GM12878 (cell line): ENCODE measurements at regions not wholly inside any gene's neighbourhood (a gene's known extent, or its start where the extent isn't known, plus 50 kb on each side); places are given as distances from the start of the nearest gene placed in this dataset.

Experiments
- ATAC-seq: fragments of 200-7000 bp; cut with Tn5 transposase; 3 replicates; pipeline ENCODE4 v1.9.1; 2020; ENCODE audit warnings: mild to moderate bottlenecking, moderate library complexity
- BruUV-seq: library from RNA; stranded (reverse); fragments of 400-500 nt; replicated peaks from 2 replicates; lab custom pipeline; 2021; lab: Mats Ljungman, UMichigan
- CTCF ChIA-PET: fragments of 300-600 bp; sonication (Branson Sonifier 250); formaldehyde crosslinking; extraction: SDS; loops from one replicate; lab custom pipeline; 2021; ENCODE audit warnings: inconsistent platforms; lab: Yijun Ruan, JAX
- POLR2A ChIA-PET: fragments of 350-600 bp; formaldehyde crosslinking; extraction: SDS; loops from one replicate; lab custom pipeline; 2021; ENCODE audit warnings: inconsistent platforms; lab: Charles Lee
- RAD21 ChIA-PET: fragments of 300-600 bp; sonication (Branson Sonifier 250); formaldehyde crosslinking; loops from one replicate; lab custom pipeline; 2023; ENCODE audit warnings: antibody characterized with exemption; ENCODE audit not compliant: unreplicated experiment; lab: Charles Lee
- SMC1A ChIA-PET: fragments of 300-600 bp; sonication (Branson Sonifier 250); formaldehyde crosslinking; loops from one replicate; lab custom pipeline; 2023; ENCODE audit not compliant: unreplicated experiment, uncharacterized antibody; lab: Charles Lee
- DNase-seq: peaks from one replicate; pipeline ENCODE4 v3.0.0-alpha.2; 2011; ENCODE audit warnings: low read depth, low spot score
- FAIRE-seq: peaks from 3 replicates; lab custom pipeline; 2011; peaks lifted over from hg19 to GRCh38; lab: Jason Lieb, UNC
- H2AFZ ChIP-seq: 2 replicates; pipeline ENCODE4 v1.6.0; 2011; ENCODE audit warnings: low read depth, low read length, control low read depth; ENCODE audit not compliant: control insufficient read depth
- H3K27ac ChIP-seq: 2 replicates; pipeline ENCODE4 v1.5.1; 2011; ENCODE audit warnings: control low read depth; ENCODE audit not compliant: control insufficient read depth, insufficient read depth
- H3K27me3 ChIP-seq, 2 experiments: replicated peaks in 1 of 2; 2 replicates each; pipeline versions ENCODE4 v1.6.0 to v1.6.1; 2011; ENCODE audit warnings: low read length in 1 of 2; ENCODE audit not compliant: control insufficient read depth in 2 of 2, insufficient read depth in 2 of 2
- H3K36me3 ChIP-seq, 2 experiments: 2 replicates each; pipeline ENCODE4 v1.5.1; 2011; ENCODE audit warnings: low read length in 1 of 2; ENCODE audit not compliant: control insufficient read depth in 2 of 2, insufficient read depth in 2 of 2
- H3K4me1 ChIP-seq: 2 replicates; pipeline ENCODE4 v1.6.1; 2011; ENCODE audit warnings: mild to moderate bottlenecking, low read length, moderate library complexity, mixed read lengths; ENCODE audit not compliant: control insufficient read depth, insufficient read depth
- H3K4me2 ChIP-seq: 2 replicates; pipeline ENCODE4 v1.6.0; 2011; ENCODE audit warnings: control low read depth; ENCODE audit not compliant: control insufficient read depth, insufficient read depth
- H3K4me3 ChIP-seq: fragments of 200-600 bp; sonication (generic); 2 replicates; pipeline ENCODE4 v1.5.1; 2016
- H3K79me2 ChIP-seq: 2 replicates; pipeline ENCODE4 v1.6.0; 2011; ENCODE audit warnings: low read length; ENCODE audit not compliant: control insufficient read depth, insufficient read depth
- H3K9ac ChIP-seq: 2 replicates; pipeline ENCODE4 v1.8.0; 2011; ENCODE audit warnings: low read length, control low read depth, mixed read lengths; ENCODE audit not compliant: control insufficient read depth, insufficient read depth
- H3K9me3 ChIP-seq: replicated peaks from 3 replicates; pipeline ENCODE4 v1.5.1; 2011; ENCODE audit warnings: mild to moderate bottlenecking, low read length; ENCODE audit not compliant: control insufficient read depth, insufficient read depth
- H4K20me1 ChIP-seq: 2 replicates; pipeline ENCODE4 v1.6.0; 2011; ENCODE audit not compliant: control insufficient read depth, insufficient read depth
- BACH1 ChIP-seq: fragments of 450-650 bp; IDR thresholded peaks from 2 replicates; pipeline ENCODE4 v1.6.1; 2017; ENCODE audit warnings: mild to moderate bottlenecking, borderline replicate concordance
- CHD4 ChIP-seq: fragments of 200-600 bp; sonication (generic); IDR thresholded peaks from 2 replicates; pipeline ENCODE4 v1.6.1; 2016; ENCODE audit warnings: mild to moderate bottlenecking
- DPF2 ChIP-seq: fragments of 450-650 bp; IDR thresholded peaks from 2 replicates; pipeline ENCODE4 v1.6.1; 2017; ENCODE audit warnings: mild to moderate bottlenecking
- HDAC2 ChIP-seq: fragments of 200-600 bp; sonication (generic); IDR thresholded peaks from 2 replicates; pipeline ENCODE4 v1.6.1; 2017
- HDGF ChIP-seq: fragments of 450-650 bp; IDR thresholded peaks from 2 replicates; pipeline ENCODE4 v1.6.1; 2016; ENCODE audit warnings: antibody characterized with exemption
- IKZF1 ChIP-seq: fragments of 450-650 bp; conservative IDR thresholded peaks from 2 replicates; pipeline ENCODE4 v1.6.1; 2017; ENCODE audit warnings: antibody characterized with exemption, mild to moderate bottlenecking
- KAT2A ChIP-seq: conservative IDR thresholded peaks from 2 replicates; pipeline ENCODE4 v1.6.1; 2011; ENCODE audit warnings: low read depth, low read length; ENCODE audit not compliant: control insufficient read depth
- KDM1A ChIP-seq: fragments of 200-600 bp; sonication (generic); IDR thresholded peaks from 2 replicates; pipeline ENCODE4 v1.6.1; 2016; ENCODE audit warnings: borderline replicate concordance
- SMC3 ChIP-seq: IDR thresholded peaks from 2 replicates; pipeline ENCODE4 v1.6.1; 2011; ENCODE audit warnings: low read length, improper control_type of control experiment, borderline replicate concordance
- SRF ChIP-seq, 2 experiments: IDR thresholded peaks; 2 replicates each; pipeline ENCODE4 v1.6.1; 2011; ENCODE audit warnings: low read depth in 2 of 2, low read length in 2 of 2, mild to moderate bottlenecking in 1 of 2, moderate library complexity in 1 of 2
- STAT1 ChIP-seq: fragments of 450-650 bp; conservative IDR thresholded peaks from 2 replicates; pipeline ENCODE4 v1.6.1; 2014; ENCODE audit warnings: antibody characterized with exemption, mild to moderate bottlenecking
- STAT3 ChIP-seq: IDR thresholded peaks from 2 replicates; pipeline ENCODE4 v1.6.1; 2011; ENCODE audit warnings: low read depth, low read length, improper control_type of control experiment
- SUPT20H ChIP-seq: IDR thresholded peaks from 2 replicates; pipeline ENCODE4 v1.6.1; 2011; ENCODE audit warnings: low read depth, mild to moderate bottlenecking, low read length, moderate library complexity, borderline replicate concordance; ENCODE audit not compliant: control insufficient read depth
- ZNF384 ChIP-seq: IDR thresholded peaks from 2 replicates; pipeline ENCODE4 v1.6.1; 2012; ENCODE audit warnings: low read depth, mild to moderate bottlenecking, low read length, improper control_type of control experiment, borderline replicate concordance
- WGBS: methylation state at CpG from one replicate; pipeline ENCODE4 v1.1.6; 2016; ENCODE audit warnings: low lambda C conversion rate; ENCODE audit not compliant: insufficient replicate concordance, insufficient coverage; ENCODE audit errors: missing lambda C conversion rate; 5-methylcytosine and 5-hydroxymethylcytosine counted together
- in situ Hi-C: fragments of 300-500 bp; cut with MboI; formaldehyde crosslinking; loops from 9 replicates; pipeline ENCODE4 v1.14.3; 2018; ENCODE audit warnings: mixed read lengths
- intact Hi-C: fragments of 100-400 bp; cut with micrococcal nuclease; formaldehyde crosslinking; loops from one replicate; pipeline ENCODE4 v1.14.2; 2022; ENCODE audit not compliant: unreplicated experiment
- TF ChIP-seq, protein P1 (sequence below): IDR thresholded peaks from 2 replicates; pipeline ENCODE4 v1.6.1; 2012; ENCODE audit warnings: low read depth, low read length, improper control_type of control experiment

DNA sequence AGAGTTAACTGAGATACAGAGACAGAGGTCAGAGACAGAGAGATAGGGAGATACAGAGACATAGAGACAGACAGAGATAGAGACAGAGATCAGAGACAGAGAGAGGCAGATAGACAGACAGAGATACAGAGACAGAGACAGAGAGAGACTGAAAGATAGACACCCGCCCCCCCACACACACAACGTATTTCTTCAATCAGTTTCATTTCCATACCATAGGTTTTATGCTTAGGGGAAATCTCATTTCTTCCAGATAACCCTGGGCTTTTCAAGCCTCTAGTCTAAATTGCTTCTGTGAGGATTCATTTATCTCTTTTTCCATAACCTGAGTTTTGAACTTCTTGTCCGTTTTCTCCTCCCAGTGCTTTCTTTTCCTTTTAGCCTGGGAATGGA is 94.6 kb downstream of the CD8B2 start:
- ChIA-PET POLR2A (interaction anchor here (0.6 kb wide), 1 partner anchor 388 kb away, joined by 3 read pairs; no protein-coding TSS in a partner anchor), CTCF (interaction anchor here (0.6 to 2.4 kb wide), 16 partner anchors 8 to 1239 kb away, joined by 3 to 19 read pairs (median 5); no protein-coding TSS in a partner anchor)
- Histone ChIP-seq H3K27ac (no peak overlapping the region), H3K4me1 (no peaks in the 10 kb centered on the region), H3K4me2 (no peak overlapping the region), H4K20me1 (no peaks in the 10 kb centered on the region), H3K4me3 (no peak overlapping the region; the same call in 1 of the 2 replicates), H3K79me2 (no peaks in the 10 kb centered on the region)
- intact Hi-C loops: loop anchor here (2.0 to 5.0 kb wide), 2 partner anchors 477 to 1004 kb away; no protein-coding TSS in a partner anchor
- DNase-seq (no peak), ATAC-seq (no peak; the same call in 2 of the 3 replicates)
- TF ChIP-seq HDGF: no peak
- no peak for TF ChIP-seq DPF2
- TF ChIP-seq, all 136 proteins: peak for 0
- no peaks in the 10 kb centered on the region for H3K36me3 ChIP-seq
- BruUV-seq: no TSS peak
- H3K9me3 ChIP-seq: no peaks in the 10 kb centered on the region
- no peak overlapping the region for H3K9ac ChIP-seq
- in situ Hi-C loops: no loop called here
- ChIA-PET SMC1A (interaction anchor here (0.7 to 1.2 kb wide), 2 partner anchors 476 to 1242 kb away, joined by 3 read pairs; no protein-coding TSS in a partner anchor), RAD21 (interaction anchor here (0.6 to 1.2 kb wide), 4 partner anchors 38 to 931 kb away, joined by 3 read pairs; no protein-coding TSS in a partner anchor)
- no peak overlapping the region for H2AFZ ChIP-seq
- WGBS: 0% methylated on average over 3 of the region's 3 CpGs
- no peaks in the 10 kb centered on the region; a peak in 1 of 4 replicates for H3K27me3 ChIP-seq
- no peak for FAIRE-seq

DNA sequence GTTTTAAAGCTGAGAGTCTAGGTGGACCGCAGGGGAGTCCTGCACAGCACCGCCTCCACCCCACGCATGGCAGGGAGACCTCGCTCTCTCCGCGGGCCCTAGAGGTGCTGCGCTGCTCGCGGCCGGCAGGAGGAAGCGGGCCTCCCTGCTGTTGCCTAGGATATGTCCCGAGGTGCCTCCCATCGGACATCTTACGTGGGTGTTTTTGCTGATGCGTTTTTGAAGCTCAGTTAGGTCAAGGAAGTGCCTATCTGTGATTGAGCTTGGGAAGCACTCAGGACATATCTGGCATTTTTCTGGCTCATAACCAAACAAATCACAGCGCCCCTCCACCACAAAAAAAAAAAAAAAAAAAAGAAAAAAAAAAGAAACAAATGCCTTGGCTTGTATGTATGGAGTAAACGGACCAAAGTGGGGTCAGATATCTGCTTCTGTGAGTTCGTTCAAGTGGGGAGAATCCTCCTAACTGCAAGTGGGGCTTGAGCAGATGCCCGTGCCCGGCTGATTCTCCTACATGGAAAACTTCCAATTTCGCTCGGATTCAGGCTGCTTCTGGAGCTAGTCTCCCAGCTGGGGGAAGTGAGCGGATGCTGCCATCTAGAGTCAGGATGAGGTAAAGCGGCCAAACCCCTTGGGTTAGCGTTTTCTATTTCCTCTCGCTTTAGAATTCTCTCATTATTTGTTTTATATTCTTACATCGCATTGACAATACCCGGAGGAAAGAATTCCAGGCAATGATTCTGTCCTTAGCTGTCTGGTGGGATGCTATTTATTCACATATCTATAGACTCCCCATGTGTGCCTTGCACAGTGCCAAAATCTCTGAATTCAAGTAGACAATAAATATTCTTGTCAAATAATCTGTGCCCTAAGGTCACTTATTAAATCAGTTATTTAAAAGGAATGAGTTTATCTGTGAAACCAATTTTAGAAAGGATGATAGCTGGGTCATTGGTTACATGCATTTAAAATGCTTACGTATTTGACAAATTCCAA is 95.3 kb downstream of the CD8B2 start:
- DNase-seq (no peak), FAIRE-seq (peak; percentile 92), ATAC-seq (peak; percentile 89)
- Histone ChIP-seq H3K36me3 (no peaks in the 10 kb centered on the region), H3K4me3 (no peak overlapping the region; the same call in 1 of the 2 replicates), H3K4me1 (no peaks in the 10 kb centered on the region), H4K20me1 (no peaks in the 10 kb centered on the region), H3K9ac (no peak overlapping the region), H3K27me3 (no peaks in the 10 kb centered on the region; a peak in 1 of 4 replicates), H3K9me3 (no peaks in the 10 kb centered on the region), H3K27ac (no peak overlapping the region), H3K79me2 (no peaks in the 10 kb centered on the region), H2AFZ (no peak overlapping the region), H3K4me2 (peak overlapping the region; percentile 76; the same call in 1 of the 2 replicates)
- SMC1A ChIA-PET: interaction anchor here (0.7 to 1.5 kb wide), 6 partner anchors 20 to 1242 kb away, joined by 3 to 6 read pairs (median 3); no protein-coding TSS in a partner anchor
- RAD21 ChIA-PET: interaction anchor here (0.6 to 1.2 kb wide), 4 partner anchors 38 to 932 kb away, joined by 3 read pairs; no protein-coding TSS in a partner anchor
- in situ Hi-C loops (no loop called here), intact Hi-C loops (loop anchor here (5.0 kb wide), 1 partner anchor 1005 kb away; no protein-coding TSS in a partner anchor)
- CTCF ChIA-PET: interaction anchor here (0.6 to 2.4 kb wide), 22 partner anchors 8 to 1240 kb away, joined by 3 to 19 read pairs (median 4); no protein-coding TSS in a partner anchor
- POLR2A ChIA-PET: interaction anchor here (0.6 kb wide), 1 partner anchor 389 kb away, joined by 3 read pairs; no protein-coding TSS in a partner anchor
- 5% methylated on average over 29 of the region's 29 CpGs for WGBS
- BruUV-seq: no TSS peak
- TF ChIP-seq SUPT20H: no peak
- TF ChIP-seq STAT1: no peak
- no peak for TF ChIP-seq KAT2A
- no peak for TF ChIP-seq HDAC2
- TF ChIP-seq SRF (IDR thresholded peaks at IDR 0.05; ENCODE audit: low read depth in 2 of 2, low read length in 2 of 2): no peak
- no peak for TF ChIP-seq CHD4
- no peak for TF ChIP-seq KDM1A
- 0 out of 2 replicates have a peak, but pooled peaks have one; percentile 26 for TF ChIP-seq ZNF384
- TF ChIP-seq BACH1: no peak
- TF ChIP-seq SMC3: peak; percentile 35; the same call in 1 of the 2 replicates
- TF ChIP-seq, protein P1, sequence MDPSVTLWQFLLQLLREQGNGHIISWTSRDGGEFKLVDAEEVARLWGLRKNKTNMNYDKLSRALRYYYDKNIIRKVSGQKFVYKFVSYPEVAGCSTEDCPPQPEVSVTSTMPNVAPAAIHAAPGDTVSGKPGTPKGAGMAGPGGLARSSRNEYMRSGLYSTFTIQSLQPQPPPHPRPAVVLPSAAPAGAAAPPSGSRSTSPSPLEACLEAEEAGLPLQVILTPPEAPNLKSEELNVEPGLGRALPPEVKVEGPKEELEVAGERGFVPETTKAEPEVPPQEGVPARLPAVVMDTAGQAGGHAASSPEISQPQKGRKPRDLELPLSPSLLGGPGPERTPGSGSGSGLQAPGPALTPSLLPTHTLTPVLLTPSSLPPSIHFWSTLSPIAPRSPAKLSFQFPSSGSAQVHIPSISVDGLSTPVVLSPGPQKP: no peak
- TF ChIP-seq STAT3: 0 out of 2 replicates have a peak, but pooled peaks have one; percentile 15
- TF ChIP-seq IKZF1: no peak
